GM21576 (cell line): ENCODE measurements at regions not wholly inside any gene's neighbourhood (a gene's known extent, or its start where the extent isn't known, plus 50 kb on each side); places are given as distances from the start of the nearest gene placed in this dataset.

ENCODE experiments used
- ATAC-seq: cut with Tn5 transposase; IDR thresholded peaks from one replicate; pipeline ENCODE4 v1.9.1; 2021; ENCODE audit warnings: mild to moderate bottlenecking, moderate library complexity; ENCODE audit not compliant: unreplicated experiment

DNA sequence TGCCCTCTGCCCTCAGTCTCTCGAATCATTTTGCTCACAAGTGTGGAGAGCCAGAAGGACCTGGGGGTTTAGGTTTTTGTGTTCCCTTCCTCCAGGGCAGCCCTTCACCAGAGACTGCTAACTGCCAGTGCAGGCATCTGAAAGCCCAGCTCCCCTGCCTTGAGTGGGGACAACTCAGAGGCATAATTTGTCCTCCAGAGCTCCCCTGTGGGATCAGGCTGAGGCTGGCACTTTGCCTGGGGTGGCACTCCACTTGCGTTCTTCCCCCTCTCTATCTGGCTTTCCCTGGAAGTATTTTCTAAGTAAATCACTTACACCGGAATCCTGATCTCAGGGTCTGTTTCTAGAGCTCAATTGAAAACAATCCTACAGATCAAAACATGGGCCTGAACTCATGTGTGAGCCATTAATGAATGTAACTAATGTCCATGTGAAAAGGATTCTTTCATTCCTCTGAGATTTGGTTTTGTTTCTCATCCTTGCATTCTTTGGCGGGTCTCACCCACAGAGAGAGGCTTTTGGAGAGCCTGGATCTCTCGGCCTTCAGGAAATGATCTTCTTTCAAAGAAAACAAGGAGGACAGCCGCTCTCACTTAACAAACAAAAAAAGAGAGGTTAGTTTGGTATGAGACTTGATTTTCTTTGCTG lies 125.7 kb upstream of the RIPOR2 start:
- no peak for ATAC-seq

DNA sequence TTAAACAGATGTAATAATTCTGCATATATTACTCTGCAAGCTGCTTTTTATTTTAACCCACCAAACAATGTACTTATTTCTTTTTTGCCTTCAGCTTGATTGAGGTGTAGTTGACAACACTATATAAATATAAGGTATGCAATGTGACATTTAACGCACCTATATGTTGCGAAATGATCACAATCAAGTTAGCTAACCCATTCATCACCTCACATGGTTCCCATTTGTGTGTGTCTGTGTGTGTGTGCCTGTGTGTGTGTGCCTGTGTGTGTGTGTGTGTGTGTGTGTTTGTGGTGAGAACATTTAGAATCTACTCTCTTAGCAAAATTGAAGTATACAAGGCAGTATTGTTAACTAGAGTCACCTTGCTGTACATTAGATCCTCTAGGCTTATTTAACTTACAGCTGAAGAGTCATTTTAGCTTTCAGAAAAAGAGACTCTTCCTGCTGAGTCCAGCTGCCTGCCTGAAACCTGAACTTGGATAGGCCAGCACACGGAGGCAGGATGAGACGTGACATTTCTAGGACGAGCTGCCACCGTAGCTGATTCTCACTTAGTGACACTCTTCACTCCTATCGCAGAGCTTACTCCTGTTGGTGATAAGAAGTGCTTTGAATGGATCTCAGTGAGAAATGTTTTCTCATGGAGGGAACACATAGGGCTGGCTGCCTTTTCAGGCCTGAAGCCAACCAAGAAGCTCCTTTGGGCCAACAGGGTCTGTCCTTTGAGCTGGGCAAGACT lies 126.5 kb upstream of the RIPOR2 start:
- no peak for ATAC-seq

- ATAC-seq = no peak
Observed at GRCh38 chr6:25064006-25064405, 128.2 kb upstream of the RIPOR2 start.

GRCh38 chr6:25065666-25066065 lies 129.9 kb upstream of the RIPOR2 start:
- no peak for ATAC-seq

DNA sequence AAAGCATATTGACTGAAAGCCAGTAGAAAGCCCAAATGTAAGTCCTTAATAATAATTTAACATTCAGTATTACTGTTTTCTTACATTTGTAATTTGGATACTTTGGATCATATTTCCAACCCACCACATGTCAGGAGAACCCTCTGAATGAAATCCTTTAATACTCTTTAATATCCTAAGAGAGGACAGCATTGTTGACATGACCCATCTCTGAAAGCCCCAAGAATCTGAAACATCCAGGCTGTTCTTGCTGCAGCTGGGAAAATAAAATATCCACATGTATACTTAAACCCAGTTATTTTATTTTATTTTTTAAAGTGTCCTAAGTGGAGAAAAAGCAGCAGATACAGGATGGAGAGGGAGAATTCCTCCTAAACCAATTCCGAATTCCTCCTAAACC lies 130.8 kb upstream of the RIPOR2 start:
- no peak for ATAC-seq

GRCh38 chr6:25068866-25069265 lies 133.1 kb upstream of the RIPOR2 start:
- ATAC-seq = no peak

DNA sequence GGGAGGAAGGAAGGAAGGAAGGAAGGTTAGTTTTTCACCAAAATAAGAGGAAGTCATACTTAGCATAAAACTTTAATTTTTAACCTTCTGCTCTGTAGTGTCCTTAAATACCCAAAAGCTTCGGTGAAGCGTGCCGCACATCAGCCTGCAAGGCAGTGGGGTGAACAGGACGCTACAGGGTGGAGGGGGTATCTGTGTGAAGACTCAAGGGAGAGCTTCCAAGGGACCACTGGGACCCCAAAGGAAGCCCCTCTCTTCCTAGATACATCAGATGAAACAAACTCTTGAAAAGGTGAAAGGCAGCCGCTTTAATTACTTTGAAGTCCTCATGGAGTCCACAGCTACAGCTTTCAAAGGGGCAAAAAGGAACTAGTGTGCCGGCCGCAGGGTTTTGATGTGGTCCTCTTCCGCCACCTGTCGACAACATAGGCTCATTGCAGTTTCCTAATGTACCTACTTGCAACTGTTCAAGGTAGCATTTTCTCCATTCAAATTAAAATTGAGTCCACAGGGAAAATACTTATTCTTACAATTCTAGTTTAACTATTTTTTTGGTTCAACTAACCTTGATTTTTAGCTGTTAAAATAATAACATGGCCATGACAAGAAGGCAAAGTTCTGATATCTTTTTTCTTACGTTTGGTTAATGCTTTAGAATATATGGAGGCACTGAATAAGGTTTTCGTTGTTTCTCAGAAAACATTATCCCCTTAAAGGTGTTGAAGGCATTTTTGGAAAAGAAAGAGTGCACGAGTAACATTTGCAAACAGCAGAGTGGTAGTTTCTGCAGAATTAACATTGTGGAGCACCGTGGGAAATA lies 135.0 kb upstream of the RIPOR2 start:
- ATAC-seq = peak; percentile 72

GRCh38 chr6:25078141-25078540 lies 142.4 kb upstream of the RIPOR2 start:
- no peak for ATAC-seq

- ATAC-seq = no peak
Observed at GRCh38 chr6:25083784-25084507, 148.2 kb upstream of the RIPOR2 start.

DNA sequence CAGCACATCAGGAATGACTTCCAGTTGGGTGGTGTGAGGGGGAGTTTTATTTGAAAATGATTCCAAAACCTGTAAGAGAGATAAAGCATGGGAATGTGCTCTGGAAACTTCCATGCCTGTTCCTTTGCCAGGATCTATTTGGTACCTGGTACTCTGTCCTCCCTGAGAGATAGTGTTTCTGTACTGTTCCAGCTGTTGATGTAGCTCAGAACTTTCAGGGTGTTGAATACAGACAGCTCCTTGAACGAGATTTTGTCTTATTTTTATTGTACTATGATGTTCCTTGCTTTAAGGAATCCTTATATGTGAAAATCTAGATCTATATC lies 148.7 kb upstream of the RIPOR2 start:
- ATAC-seq = no peak

DNA sequence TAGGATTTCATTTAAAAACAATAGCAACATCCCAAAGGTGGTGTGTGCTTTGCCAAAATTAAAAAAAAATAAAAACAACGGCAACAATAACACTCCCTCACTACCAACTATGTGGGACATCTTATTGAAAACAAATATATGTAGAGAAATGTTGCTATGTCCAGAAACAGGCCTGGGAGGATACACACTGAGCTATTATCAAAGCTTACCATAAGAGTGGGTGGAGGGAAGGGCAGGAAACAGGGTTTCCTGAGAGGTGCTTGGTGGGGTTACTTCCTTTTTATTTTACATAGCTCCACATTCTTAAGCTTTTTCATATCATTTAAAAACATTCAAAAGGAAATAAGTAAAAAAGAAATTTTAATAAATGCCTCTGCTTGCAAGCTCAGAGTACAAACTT lies 150.0 kb upstream of the RIPOR2 start:
- ATAC-seq = no peak

GRCh38 chr6:25086500-25087091 lies 150.8 kb upstream of the RIPOR2 start:
- ATAC-seq = no peak

DNA sequence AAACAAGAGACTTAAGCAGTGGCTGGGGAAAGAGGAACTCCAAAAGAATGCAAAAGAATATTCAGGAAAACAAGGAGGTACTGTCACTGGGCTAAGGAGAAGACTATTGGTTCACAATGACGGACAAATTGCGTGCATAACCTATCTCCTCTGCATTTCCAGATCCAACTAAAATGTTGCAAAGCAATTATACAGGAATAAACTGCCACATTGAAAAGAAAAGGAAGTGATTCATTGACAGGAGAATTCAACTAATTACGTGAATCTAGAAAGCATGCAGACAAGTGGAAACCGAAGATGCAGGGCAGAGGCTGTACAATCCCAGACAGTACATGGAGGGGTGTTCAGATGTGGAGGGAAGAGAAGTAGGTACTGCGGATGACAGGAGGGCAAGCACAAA lies 152.8 kb upstream of the RIPOR2 start:
- ATAC-seq = no peak

DNA sequence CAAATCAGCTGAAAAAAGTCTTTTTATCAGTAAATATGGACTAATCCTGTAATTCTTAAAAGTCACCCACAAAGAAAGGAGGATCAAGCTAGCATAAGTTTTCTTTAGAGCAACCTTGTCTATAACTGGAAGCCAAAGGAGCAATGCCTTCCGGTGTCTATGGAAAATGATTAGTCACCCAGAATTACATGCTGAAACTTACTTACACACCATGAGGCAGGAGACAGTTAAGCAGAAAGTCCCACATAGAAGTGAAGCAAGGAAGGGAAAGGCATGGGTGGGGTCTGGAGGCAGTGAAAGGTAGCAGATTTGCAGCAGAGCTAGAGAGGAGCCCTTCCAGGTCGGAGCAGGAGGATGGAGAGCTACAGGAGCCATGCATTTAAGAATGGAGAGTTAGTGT lies 153.7 kb upstream of the RIPOR2 start:
- no peak for ATAC-seq

DNA sequence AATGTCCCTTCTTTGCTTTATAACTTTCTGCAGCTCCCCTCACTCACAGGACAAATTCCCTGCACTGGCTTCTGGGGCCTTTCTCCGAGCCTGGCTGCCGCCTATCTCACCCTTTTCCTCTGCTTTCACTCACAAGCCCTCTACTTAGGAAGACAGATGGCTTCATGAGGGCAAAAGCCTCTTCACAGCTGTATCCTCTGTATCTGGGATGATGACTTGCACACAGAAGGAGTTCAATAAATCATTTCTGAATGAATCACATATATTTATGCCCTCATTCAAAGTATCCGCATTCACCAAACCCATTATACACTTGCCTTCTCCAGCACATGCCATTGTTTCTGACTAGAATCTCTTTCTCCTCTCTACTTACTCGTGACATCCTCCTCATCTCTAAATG lies 159.0 kb upstream of the RIPOR2 start:
- no peak for ATAC-seq

DNA sequence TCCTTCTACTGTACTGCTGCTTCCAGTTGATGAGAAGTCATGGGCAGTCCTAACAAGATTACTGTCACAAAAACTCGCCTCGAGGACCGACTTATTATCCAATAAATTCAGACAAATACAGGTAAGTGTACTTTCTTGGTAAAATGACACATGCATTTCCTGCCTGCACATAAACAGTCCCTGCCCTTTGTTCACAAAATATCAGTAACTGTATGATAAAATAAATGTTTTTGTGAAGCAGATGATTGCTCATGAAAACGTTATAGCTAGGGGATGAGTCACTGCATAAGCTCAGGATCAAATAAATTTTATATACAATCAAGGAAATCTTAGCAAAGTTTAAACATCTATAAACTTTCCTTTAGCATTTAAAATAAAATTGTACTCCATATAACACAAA lies 164.5 kb upstream of the RIPOR2 start:
- ATAC-seq = no peak

GRCh38 chr6:25103603-25104002 lies 167.8 kb upstream of the RIPOR2 start:
- no peak for ATAC-seq

- no peak for ATAC-seq
Observed at GRCh38 chr6:25105070-25105925, 169.5 kb upstream of the RIPOR2 start.

DNA sequence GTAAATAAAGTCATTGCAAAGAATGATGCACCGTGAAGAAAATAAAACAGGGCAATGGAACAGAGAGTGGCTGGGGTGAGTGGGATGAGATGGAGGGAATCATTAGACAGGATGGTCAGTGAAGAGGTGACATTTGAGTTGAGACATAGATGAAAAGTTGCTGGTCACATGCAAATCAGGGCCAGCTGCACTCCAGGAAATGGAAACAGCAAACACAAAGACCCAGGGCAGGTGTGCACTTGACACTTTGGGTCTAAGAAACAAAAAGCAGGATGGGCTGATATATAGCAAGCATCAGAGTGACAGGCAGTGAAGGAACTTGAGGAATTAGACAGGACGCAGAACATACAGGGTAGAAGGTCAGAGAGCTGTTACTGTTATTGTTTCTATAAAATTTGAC lies 171.5 kb upstream of the RIPOR2 start:
- ATAC-seq = peak; percentile 67

DNA sequence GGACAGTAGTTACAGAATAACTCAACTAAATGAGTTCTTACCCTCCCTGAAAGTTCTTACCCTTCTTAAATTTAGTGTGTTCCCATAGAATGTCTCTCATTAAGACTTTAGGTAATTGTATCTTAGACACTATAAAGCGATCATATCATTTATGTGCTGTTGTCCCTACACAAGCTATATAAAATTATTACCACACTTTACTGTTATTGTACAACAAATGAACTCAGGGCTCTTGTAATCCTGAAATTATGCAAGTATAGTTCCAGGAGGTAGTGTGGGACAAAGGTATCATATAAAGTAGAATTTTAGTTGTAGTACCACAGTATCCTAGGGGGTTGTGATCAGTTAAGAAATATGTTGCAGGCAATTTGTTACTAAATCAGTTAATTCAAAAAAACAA lies 167.4 kb upstream of the CARMIL1 start:
- ATAC-seq = no peak
